SH-SY5Y (cell line): ENCODE measurements at regions not wholly inside any gene's neighbourhood (a gene's known extent, or its start where the extent isn't known, plus 50 kb on each side); places are given as distances from the start of the nearest gene placed in this dataset.

Source experiments
- GATA2 ChIP-seq: IDR thresholded peaks from 2 replicates; pipeline ENCODE4 v1.6.1; 2011; ENCODE audit warnings: mild to moderate bottlenecking, low read depth, low read length
- GATA3 ChIP-seq: IDR thresholded peaks from 2 replicates; pipeline ENCODE4 v1.6.1; 2011; ENCODE audit warnings: low read depth, mild to moderate bottlenecking, low read length, moderate library complexity

- TF ChIP-seq GATA2 (no peak), GATA3 (no peak)
Measured at GRCh38 chr5:174383210-174384167, 338.0 kb downstream of the NSG2 start.
